GM10266 (cell line): ENCODE measurements at regions not wholly inside any gene's neighbourhood (a gene's known extent, or its start where the extent isn't known, plus 50 kb on each side); places are given as distances from the start of the nearest gene placed in this dataset.

ENCODE experiments used
- DNase-seq: peaks from one replicate; pipeline ENCODE4 v3.0.0; 2012; ENCODE audit errors: extremely low spot score
- CTCF ChIP-seq: IDR thresholded peaks from 2 replicates; pipeline ENCODE4 v1.5.1; 2012; ENCODE audit warnings: mild to moderate bottlenecking, low read depth; ENCODE audit not compliant: control insufficient read depth, insufficient read depth; ENCODE audit errors: missing control alignments

GRCh38 chr11:109814824-109815223 lies 278.4 kb upstream of the ZC3H12C start:
- TF ChIP-seq CTCF, result no peak
- no peak for DNase-seq

- no peak for TF ChIP-seq CTCF
- DNase-seq, result no peak
These were observed 277.6 kb upstream of the ZC3H12C start for GRCh38 chr11:109815500-109816150.

GRCh38 chr11:109818290-109818689 lies 274.9 kb upstream of the ZC3H12C start:
- TF ChIP-seq CTCF, result no peak
- no peak for DNase-seq

- TF ChIP-seq CTCF, result no peak
- no peak for DNase-seq
These were observed 273.8 kb upstream of the ZC3H12C start for GRCh38 chr11:109819410-109819809.

GRCh38 chr11:109821511-109821910 lies 271.7 kb upstream of the ZC3H12C start:
- no peak for TF ChIP-seq CTCF
- no peak for DNase-seq

GRCh38 chr11:109822436-109823102 lies 270.6 kb upstream of the ZC3H12C start:
- no peak for TF ChIP-seq CTCF
- no peak for DNase-seq

- TF ChIP-seq CTCF, result no peak
- no peak for DNase-seq
These were observed 264.8 kb upstream of the ZC3H12C start for GRCh38 chr11:109828387-109828786.
